ENCODE measurements at regions not wholly inside any gene's neighbourhood (a gene's known extent, or its start where the extent isn't known, plus 50 kb on each side); places are given as distances from the start of the nearest gene placed in this dataset.
"Not testable (repeated sequence)": the region's sequence is repeated elsewhere in the genome, so short reads cannot be mapped to it uniquely, and the experiment has no call there.

DNA sequence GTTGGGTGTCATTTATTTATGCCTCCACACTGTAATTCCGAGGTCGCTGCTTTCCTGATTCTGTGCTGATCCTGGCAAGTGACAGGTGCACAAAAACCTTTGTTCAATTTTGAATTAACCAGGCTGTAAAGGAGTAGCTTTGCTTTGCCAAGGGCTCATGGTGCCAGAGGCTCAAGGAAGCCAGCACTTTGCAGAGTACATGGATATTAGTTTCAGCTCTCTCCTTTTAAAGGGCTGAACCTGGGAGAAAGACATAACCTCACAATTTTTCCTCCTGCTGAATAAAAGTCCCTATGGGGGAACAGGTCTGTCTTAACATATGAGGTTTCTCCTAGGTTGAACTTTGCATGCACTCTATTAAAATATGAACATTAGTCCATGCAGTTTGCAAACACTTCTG is 227.6 kb upstream of the WSB1 start:
- no peak for DNase-seq

DNA sequence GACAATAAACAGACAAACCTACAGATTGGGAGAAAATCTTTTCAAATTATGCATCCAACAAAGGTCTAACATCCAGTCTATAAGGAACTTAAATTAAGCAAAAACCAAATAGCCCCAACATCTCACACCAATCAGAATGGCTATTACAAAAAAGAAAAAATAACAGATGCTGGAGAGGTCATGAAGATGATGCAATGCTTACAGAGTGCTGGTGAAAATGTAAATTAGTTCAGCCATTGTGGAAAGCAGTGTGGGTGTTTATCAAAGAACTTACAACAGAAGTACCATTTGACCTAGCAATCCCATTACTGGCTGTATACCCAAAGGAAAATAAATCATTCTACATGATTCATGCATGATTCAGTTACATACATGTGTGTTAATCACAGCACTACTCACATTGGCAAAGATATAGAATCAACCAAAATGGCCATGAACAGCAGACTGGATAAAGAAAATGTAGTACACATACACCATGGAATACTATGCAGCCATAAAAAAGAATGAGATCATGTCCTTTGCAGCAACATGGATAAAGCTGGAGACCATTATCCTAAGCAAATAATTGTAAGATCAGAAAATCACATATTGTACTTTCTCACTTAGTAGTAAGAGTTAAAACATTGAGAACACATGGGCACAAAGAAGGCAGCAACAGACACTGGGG is 223.9 kb upstream of the WSB1 start:
- DNase-seq: no peak

DNA sequence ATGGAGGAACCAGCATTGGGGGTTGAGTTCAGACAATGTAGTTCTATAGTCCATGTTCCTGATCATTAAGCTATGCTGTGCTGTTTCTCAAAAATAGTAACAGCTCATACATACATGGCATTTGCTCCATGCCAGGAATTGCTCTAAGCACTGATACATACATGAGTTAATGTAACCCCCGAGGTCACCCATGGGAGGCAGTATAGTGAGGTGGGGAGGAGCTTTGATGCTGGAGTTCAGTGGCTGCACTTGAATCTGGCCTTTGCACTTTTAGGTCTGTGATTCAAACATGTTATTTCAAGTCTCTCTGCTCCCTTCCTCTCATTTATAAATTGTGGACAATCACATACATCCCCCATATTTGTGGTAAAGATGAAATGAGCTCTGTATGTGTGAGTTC is 223.1 kb upstream of the WSB1 start:
- no peak for DNase-seq

DNA sequence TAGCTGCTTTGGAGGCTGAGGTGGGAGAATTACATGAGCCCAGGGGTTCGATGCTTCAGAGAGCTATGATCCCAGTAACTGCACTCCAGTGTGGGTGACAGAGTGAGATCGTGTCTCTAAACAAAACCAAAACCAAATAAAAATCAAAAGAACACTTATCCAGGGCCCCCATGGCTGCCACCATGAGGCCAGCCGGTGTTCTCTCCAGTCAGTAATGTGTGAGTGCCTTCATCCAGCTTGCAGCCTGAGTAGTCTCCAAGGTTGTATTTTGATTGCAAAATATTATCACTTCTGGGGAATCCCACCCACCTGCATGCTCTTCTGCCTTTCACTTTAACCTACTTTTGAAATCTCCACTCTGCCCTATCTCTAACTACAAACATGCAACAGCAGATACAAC is 221.0 kb upstream of the WSB1 start:
- no peak for DNase-seq

DNA sequence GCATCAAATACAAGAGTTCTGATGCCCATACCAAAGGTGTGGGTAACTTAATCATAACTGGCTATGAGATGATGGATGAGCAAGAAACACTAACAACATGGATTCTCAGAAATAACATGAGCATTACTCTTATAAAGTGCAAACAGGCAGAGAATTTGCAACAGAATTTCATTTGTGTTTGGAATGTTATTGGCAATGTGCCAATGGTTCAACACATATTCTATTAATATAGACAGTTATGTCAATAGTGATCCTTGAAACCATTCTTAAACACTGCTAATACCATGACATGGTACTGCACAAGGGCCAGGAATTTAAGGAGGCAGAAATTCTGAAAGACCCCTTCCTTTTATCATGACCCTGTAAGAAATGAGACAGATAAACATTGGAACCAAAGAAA is 217.1 kb upstream of the WSB1 start:
- DNase-seq: no peak

DNA sequence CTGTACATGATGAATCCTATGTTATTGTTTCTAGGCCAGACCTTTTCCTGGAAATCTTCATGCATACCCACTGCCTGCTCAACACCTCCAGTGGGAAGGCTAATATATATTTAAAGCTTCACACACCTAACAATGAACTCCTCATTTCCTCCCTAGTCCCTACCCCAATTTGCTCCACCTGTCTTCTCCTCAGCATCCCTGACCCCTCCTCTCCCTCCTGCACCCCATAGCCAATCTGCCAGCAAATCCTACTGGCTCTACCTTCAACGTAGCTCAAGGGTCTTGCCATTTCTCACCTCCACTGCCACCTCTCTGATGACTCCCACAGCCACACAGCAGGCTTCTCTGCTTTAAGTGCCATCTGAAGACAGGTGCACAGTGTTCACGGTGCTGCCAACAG is 215.6 kb upstream of the WSB1 start:
- no peak for DNase-seq

DNA sequence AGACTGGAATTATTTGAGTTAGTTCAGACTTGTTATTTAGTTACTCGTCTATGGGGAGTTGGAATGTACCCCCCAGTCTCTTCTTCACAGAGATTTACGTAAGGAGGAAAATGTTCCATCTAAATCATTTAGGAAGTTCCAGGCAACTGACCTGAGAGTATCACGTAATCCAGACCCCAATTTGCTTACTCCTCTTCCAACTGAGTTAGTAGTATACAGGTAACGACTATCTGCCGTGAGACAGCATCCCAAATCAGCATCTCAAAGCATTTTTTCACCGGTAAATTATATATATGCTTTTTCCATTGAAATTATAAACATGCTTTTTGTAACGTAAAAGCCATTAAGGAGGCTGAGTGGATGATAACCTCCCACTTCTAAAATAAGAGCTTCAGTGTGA is 214.3 kb upstream of the WSB1 start:
- no peak for DNase-seq

DNA sequence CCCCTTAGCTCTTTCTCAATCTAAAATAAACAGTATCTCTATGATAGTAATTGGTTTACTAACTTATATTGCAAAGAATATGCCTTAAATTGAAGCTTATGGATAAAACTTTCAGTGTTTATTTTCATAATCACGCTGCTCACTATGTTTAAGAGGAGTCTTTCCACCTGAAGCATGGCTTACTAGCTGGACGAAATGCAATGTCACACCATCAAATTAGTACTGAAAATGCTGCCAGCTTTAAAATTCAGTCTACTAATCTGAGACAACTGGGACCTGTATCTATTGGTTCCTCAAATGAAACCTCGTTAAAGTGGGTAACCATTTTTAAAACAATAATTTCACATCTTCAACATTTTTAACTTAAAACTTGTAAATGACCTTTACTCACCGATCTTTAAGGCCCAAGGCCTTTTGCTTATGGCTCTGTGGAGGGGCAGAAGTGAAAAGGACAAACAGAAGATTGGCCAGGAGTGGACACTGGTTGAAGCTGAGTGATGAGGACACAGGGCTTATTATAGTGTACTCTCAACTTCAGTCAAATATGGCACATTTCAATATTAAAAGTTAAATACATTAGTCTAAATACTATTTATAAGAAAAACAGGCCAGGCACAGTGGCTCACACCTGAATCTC is 212.8 kb upstream of the WSB1 start:
- DNase-seq: no peak

DNA sequence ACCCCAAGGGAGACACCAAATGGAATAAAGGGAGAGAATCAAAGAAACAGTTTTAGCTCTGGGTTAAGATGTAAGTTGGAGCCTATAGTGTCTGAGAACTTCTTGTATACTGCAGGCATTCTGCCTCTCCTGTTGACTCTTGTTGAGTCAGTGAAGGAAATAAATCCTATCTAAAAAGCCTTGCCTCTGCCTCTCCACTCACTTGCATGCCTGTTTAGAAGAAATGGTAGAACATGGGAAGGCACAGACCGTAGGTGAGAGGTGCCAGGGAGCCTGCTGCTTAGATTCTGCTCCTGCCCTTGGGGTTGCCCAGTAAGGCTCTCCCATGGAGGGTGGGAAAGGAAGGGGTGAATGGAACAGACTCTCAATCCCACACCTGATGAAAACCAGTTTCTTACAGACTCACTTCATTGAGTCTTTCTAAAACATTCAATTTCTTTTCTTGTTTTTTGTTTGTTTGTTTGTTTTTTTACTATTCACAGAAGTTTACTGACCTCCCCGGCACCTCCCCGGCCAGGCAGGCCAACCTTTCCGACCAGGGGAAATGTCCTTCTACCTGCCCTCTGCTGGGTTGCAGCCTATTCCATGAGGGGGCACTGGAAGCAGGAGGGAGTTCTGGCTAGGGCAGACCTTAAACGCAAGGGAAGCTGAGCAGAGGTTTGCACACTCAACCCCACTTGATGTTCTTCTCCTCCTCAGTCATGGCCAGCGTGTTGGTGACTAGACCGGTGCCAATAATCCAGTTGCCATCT is 211.7 kb upstream of the WSB1 start:
- DNase-seq: no peak

DNA sequence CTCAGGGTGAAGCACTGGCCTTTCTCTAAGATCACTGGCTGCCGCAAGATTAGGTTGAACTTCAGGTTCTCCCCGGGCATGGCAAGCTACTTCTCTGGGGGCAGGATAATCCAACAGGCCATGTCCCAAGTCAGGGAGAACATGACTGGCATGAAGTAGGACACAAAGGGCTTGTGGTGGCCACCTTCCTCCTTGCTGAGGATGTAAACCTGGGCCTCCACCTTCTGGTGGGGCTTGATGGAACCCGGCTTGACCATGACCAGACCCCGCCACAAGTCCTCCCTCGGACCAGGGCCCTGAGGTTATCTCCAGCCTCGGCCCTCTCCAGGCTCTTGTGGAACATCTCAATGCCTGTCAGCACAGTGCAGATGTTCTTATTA is 211.1 kb upstream of the WSB1 start:
- no peak for DNase-seq

DNA sequence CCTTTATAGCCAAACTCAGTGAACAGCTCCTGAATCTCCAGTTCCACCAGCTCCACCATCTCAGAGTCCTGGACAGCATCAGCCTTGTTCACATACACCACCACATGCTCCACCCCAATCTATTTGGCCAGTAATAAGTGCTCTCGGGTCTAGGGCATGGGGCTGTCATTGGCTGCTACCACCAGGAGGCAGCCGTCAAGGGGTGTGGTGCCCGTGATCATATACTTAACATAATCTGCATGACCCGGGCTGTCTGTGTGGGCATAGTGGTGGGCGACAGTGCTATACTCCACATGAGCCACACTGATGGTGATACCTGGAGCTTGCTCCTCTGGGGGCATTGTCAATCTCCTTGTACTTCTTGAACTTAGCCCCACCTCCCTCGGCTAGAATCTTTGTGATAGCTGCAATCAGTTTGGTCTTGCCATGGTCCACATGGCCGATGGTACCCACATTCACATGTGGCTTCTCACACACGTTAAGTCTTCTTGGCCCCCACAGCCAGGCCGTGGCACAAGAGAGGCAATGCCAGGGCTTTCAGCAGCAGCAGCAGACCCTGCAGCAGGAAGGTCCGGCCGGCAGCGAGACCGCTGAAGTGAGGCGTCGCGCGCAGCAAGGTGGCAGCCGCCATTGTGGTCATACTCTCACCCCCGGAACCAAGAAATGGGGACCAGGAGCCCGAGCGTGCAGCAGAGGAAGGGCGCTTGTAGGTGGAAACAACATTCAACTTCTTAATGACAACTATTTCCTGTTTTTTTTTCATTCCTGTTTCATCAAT is 210.3 kb upstream of the WSB1 start:
- DNase-seq: no peak

DNA sequence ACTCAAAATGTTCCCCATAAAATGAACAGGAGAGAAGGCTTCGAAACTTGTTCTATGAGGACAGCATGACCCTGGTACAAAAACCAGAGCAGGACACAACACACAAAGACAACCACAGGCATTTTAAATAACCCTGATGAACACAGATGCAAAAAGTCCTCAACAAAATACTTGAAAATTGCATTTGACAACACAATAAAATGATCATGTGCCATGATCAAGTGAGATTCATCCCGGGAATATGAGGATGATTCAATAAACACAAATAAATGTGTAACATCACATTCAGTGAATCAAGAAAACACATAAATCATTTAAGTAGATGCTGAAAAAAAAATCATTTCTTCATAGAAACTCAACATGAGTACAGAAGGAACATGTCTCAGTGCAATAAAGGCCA is 208.4 kb upstream of the WSB1 start:
- DNase-seq: no peak

DNA sequence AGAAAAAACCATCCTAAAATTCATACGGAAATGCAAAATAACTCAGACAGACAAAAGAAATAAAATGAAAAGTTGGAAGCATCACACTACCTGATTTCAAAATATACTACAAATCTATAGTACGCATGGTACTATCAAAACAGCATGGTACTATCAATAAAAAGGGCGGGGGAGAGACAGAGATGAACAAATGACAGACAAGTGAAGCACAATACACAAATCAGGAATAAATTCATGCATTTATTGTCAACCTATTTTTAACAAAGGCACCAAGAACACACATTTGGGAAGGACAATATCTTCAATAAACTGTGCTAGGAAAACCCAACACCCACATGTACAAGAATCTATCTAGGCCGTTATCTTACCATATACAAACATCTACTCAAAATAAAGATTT is 207.4 kb upstream of the WSB1 start:
- no peak for DNase-seq

DNA sequence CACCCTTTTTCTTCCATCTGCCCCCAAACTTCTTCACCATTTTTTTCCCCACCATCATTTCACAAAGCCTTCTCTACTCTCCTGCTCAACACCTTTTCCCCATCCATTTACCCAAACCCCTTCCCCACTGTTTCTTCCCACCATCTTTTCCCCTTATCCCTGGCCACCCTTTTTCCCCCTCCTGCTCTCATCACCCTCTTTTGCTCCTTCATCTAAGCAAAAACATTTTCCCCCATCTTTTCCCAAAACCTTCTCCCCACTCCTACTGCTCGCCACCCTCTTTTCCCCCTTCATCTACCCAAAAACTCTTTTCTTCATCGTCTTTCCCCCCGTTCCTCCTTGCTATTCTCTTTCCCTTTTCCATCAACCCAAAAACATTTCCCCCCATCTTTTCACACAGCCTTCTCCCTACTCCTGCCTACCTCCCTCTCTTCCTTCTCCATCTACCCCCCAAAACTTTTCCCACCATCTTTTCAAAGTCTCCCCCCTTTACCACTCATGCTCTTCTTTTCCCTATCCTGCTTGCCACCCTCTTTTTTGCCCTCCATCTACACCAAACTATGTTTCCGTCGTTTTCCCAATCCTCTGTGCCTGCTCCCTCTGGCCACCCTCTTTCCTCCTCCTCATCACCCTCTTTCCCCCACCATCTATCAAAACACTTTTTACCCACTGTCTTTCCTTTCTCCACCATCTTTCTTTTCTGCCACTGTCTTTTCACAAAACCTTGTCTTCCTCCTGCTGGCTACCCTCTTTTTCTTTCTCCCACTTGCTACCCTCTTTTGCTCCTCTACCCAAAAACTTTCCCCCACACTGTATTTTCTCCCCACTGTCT is 205.8 kb upstream of the WSB1 start:
- no peak for DNase-seq

DNA sequence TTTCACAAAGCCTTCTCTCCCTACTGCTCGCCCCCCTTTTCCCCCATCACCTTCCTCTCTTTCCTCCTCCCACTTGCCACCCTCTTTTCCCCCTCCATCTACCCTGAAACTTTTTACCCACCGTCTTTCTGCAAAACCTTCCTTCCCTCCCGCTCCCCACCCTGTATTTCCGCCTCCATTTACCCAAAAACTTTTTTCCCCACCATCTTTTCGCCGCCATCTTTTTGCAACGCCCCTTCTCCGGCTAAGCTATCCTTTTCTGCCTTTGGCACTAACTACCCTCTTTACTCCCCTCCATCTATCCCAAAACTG is 205.2 kb upstream of the WSB1 start:
- DNase-seq: no peak

DNA sequence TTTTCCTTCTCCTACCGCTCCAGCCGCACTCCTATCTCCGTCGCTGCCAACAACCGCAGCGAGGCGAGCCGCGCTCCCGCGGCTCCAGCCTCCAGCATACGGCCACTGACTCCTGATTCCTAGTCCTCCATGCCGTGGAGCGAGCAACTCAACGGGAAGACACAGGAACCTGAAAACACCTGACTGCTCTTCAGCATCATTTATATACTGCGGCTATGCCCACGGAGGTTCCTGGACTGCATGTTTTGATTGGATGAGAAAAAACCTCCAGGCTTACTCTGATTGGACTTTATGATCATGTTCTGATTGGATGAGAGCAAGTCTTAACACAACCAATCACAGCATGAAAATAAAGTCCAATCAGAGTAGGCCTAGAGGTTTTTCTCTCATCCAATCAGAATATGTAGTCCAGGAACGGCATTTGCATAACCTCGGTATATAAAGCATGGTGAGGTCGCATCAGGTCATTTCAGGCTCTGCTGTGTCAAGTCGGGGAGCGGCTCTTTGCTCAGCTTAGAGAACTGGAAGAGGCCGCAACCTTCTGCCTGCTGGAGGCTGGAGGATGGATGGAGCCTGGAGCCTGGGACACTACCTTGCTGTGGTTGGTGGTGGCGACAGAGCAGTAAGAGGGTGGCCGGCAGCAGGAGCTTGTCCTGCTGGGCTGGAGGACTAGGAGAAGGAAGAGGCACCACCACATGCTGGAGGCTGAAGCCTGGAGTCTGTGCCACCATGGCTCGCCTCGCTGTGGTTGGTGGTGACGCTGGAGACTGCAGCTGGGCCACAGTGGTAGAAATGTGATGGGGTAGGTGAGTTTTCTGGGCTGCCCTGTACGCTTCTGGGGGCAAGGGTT is 204.6 kb upstream of the WSB1 start:
- DNase-seq: not testable (repeated sequence)

DNA sequence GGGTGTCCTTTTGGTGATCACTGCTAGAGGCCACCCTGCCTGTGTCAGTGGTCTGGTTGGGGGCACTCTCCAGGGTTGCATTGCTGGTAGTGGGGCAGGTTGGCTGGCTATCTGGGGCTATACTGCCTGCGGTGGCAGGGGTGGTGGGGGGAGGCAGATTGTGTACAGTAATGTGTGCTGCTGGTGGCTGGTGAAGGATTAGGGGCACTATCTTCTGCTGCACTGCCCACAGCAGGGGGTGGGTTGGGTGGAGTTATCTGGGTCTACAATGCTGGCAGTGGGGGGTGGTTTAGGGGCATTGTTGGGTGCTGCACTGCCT is 204.0 kb upstream of the WSB1 start:
- DNase-seq: no peak

DNA sequence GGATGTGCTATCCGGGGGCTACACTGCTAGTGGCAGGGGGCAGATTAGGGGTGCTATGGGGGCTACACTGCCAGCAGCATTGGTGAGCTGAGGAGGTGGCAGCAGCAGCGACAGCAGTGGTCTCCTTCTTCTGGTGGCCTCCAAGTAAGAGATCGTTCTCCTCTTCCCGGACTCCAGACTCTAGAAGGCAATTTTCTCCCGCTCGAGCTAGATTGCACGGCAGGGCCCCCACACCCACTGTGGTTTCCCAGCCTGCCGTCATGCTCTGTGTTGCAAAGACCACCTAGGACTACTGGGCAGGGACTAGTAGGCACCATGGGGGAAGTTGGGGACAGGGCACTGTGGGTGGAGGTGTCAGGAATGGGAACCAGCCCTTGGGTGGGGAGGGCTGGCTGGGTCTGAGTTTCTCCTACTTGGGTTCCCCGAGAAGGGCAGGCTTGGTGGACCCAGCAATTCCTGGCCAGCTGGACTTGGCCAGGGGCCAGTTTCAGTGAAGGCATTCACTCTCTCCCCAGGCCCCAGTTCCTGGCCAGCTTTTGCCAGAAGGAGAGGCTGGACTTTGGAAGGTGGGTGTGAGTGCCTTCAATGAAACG is 203.4 kb upstream of the WSB1 start:
- not testable (repeated sequence) for DNase-seq

DNA sequence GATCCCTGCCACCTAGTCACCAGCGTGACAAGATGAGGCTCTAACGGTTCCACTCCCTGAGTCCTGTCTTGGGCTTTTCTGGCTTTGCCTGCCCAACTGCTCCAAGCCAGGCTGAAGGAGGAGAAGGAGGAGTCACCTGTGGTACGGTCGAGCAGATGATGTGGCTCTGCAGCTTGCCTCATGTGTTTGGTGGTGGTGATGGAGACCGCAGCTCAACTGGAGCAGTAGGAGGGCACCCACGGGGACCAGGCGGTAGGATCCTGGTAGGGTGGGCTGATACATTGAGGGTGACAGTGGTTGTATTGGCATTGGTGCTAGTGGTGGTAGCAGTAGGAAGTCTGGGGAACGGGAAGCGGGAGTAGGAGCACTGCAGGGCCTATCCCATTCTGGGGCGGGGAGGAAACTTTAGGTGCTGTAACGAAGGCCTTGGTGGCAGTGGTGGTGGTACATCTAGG is 202.8 kb upstream of the WSB1 start:
- DNase-seq: no peak

DNA sequence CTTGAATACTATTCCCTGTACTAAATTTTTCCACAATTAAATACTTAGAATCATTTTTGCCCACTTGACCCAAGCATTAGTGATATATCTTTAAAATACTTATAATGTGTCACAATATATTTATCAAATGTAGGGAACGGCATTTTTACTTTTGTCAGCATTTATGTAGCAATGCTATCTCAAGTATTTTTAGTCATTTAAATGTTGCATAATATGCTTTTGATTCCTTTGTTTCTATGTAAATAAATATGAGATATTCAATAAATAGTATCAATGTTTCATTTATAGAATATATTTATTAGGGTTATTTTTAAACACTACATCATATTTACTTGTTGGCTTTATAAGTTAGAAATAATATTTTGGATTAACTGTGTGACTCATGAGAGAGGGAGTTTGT is 199.7 kb upstream of the WSB1 start:
- DNase-seq: not testable (repeated sequence)

DNA sequence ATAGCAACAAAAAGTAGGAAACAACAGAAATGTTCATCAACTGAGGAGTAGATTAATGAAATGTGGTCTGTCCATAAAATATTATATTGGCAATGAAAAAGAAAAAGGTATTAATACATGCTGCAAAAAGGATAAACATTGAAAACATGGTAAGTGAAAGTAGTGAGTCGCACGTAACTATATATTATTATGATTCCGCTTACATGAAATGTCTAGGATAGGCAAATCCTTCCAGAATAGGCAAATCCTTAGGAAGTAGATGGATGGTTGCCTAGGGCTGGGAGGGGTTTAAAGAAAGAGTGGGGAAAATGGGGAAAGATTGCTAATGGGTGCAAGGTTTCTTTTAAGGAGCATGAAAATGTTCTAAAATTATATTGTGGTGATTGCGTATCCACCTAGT is 198.1 kb upstream of the WSB1 start:
- DNase-seq: not testable (repeated sequence)

DNA sequence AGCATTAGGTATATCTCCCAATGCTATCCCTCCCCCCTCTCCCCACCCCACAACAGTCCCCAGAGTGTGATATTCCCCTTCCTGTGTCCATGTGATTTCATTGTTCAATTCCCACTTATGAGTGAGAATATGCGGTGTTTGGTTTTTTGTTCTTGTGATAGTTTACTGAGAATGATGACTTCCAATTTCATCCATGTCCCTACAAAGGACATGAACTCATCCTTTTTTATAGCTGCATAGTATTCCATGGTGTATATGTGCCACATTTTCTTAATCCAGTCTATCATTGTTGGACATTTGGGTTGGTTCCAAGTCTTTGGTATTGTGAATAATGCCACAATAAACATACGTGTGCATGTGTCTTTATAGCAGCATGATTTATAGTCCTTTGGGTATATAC is 194.6 kb upstream of the WSB1 start:
- not testable (repeated sequence) for DNase-seq

Data from NCI-H226 (cell line).